ENCODE measurements at regions not wholly inside any gene's neighbourhood (a gene's known extent, or its start where the extent isn't known, plus 50 kb on each side); places are given as distances from the start of the nearest gene placed in this dataset.

DNA sequence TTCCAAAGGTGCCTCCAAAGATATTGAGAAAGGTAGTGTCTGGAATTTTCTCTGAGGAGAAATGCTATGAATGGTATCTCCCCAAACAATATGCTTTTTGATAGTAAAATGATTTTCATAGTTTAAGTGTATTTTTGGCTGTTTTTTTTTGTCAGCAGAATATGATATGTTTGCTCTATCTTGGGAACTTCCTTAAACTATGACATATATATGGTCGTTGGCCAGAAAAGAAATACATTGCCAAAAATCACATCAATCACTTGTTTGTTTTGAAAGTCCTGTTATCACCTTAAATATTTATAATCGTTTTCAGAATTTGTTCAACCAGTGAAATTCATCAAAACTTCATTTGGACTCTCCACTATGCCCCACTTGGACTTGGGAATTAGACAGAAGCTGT is 816.9 kb downstream of the CDH11 start:
- Histone ChIP-seq H3K27me3 (no peaks in the 10 kb centered on the region), H3K9me3 (no peaks in the 10 kb centered on the region), H3K4me3 (no peak overlapping the region), H3K27ac (no peak overlapping the region), H3K4me1 (no peaks in the 10 kb centered on the region), H3K36me3 (no peaks in the 10 kb centered on the region)
- intact Hi-C loops (cut with DNase I) = no loop called here
- TF ChIP-seq, protein P1, sequence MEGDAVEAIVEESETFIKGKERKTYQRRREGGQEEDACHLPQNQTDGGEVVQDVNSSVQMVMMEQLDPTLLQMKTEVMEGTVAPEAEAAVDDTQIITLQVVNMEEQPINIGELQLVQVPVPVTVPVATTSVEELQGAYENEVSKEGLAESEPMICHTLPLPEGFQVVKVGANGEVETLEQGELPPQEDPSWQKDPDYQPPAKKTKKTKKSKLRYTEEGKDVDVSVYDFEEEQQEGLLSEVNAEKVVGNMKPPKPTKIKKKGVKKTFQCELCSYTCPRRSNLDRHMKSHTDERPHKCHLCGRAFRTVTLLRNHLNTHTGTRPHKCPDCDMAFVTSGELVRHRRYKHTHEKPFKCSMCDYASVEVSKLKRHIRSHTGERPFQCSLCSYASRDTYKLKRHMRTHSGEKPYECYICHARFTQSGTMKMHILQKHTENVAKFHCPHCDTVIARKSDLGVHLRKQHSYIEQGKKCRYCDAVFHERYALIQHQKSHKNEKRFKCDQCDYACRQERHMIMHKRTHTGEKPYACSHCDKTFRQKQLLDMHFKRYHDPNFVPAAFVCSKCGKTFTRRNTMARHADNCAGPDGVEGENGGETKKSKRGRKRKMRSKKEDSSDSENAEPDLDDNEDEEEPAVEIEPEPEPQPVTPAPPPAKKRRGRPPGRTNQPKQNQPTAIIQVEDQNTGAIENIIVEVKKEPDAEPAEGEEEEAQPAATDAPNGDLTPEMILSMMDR (IDR thresholded peaks at IDR 0.05) = no peak
- DNase-seq (ENCODE audit: low spot score in 2 of 2) = no peak

DNA sequence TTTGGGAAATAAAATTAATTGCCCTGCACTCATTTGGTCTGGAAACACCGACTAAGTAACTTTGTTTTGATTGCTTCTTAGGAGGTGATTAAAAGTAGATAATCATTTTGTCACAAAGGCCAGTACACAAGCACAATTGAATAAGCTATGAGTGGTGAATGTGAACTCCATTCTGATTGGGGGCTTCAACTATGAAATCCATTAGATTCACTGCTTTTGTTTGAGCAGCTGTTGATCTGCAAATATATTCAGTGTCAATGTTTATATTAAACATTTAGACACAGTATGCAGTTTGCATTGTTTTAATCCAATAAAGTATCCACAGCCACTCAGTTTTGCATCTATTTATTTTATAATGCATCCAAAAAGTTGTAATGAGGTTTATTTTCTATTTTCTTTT is 817.5 kb downstream of the CDH11 start:
- intact Hi-C loops (cut with DNase I) = no loop called here
- Histone ChIP-seq H3K27me3 (no peaks in the 10 kb centered on the region), H3K4me3 (no peak overlapping the region), H3K9me3 (no peaks in the 10 kb centered on the region), H3K4me1 (no peaks in the 10 kb centered on the region), H3K36me3 (no peaks in the 10 kb centered on the region), H3K27ac (no peak overlapping the region)
- TF ChIP-seq, protein P1 (IDR thresholded peaks at IDR 0.05) = no peak
- no peak for DNase-seq (ENCODE audit: low spot score in 2 of 2)

DNA sequence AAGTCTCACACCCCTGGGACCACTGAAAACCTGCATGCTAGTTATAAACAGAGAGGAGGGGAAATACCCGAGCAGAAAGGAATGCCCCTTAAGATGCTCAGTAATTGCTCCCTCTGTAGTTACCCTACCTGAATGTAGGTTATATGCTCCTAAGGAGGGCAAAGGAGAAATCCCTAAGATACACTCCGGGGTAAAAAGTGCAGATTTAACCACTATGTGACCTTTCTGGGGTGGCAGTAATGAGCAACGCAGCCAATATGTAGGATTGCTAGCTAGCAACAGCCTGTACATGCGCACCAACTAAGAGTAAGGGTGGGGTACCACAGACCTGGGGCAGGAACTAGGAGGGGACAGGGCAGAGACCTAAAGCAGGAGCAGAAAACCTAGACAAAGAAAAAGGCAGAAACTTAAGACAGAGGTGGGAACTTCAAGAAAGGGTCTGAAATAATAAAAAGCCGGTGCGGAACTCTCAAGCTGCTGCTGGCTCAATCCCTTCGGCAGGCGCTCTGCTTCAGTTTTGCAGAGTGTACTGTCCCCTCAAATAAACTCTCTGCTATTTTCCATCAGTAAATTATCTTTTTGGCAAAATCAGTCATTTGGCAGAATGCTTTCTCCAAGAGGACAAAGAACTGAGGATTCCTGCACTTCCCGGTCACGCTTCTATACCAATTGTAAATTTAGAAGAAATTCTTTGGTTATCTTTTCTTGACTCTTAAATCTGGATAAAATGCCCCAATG is 823.8 kb downstream of the CDH11 start:
- TF ChIP-seq, protein P1 (IDR thresholded peaks at IDR 0.05) = no peak
- H3K36me3 ChIP-seq = no peaks in the 10 kb centered on the region
- no peaks in the 10 kb centered on the region for H3K27me3 ChIP-seq
- intact Hi-C loops (cut with DNase I) = no loop called here
- DNase-seq (ENCODE audit: low spot score in 2 of 2) = no peak
- no peaks in the 10 kb centered on the region for H3K9me3 ChIP-seq
- no peaks in the 10 kb centered on the region for H3K4me1 ChIP-seq
- no peak overlapping the region for H3K4me3 ChIP-seq
- no peak overlapping the region for H3K27ac ChIP-seq

- intact Hi-C loops (cut with DNase I) = no loop called here
Observed at GRCh38 chr16:64295466-64295865, 826.4 kb downstream of the CDH11 start.

GRCh38 chr16:64292953-64293352 is 828.9 kb downstream of the CDH11 start:
- intact Hi-C loops (cut with DNase I) = no loop called here
- TF ChIP-seq, protein P1 (IDR thresholded peaks at IDR 0.05) = no peak

More at GRCh38 chr16:64295466-64295865, 826.4 kb downstream of the CDH11 start:
- H3K27ac ChIP-seq = no peak overlapping the region
- no peaks in the 10 kb centered on the region for H3K27me3 ChIP-seq
- H3K36me3 ChIP-seq = no peaks in the 10 kb centered on the region
- no peak for DNase-seq (ENCODE audit: low spot score in 2 of 2)
- H3K4me3 ChIP-seq = no peak overlapping the region
- H3K4me1 ChIP-seq = no peaks in the 10 kb centered on the region
- no peaks in the 10 kb centered on the region for H3K9me3 ChIP-seq
- TF ChIP-seq, protein P1 (IDR thresholded peaks at IDR 0.05) = no peak

More at GRCh38 chr16:64292953-64293352, 828.9 kb downstream of the CDH11 start:
- H3K27me3 ChIP-seq = no peaks in the 10 kb centered on the region
- H3K36me3 ChIP-seq = no peaks in the 10 kb centered on the region
- H3K27ac ChIP-seq = no peak overlapping the region
- no peak overlapping the region for H3K4me3 ChIP-seq
- no peaks in the 10 kb centered on the region for H3K4me1 ChIP-seq
- DNase-seq (ENCODE audit: low spot score in 2 of 2) = no peak
- no peaks in the 10 kb centered on the region for H3K9me3 ChIP-seq

Measured in ascending aorta (tissue), 2 donors.